GM21526 (cell line): ENCODE measurements at regions not wholly inside any gene's neighbourhood (a gene's known extent, or its start where the extent isn't known, plus 50 kb on each side); places are given as distances from the start of the nearest gene placed in this dataset.
"Not testable (repeated sequence)": the region's sequence is repeated elsewhere in the genome, so short reads cannot be mapped to it uniquely, and the experiment has no call there.

ENCODE experiments used
- ATAC-seq: cut with Tn5 transposase; IDR thresholded peaks from one replicate; pipeline ENCODE4 v1.9.1; 2021; ENCODE audit warnings: moderate library complexity; ENCODE audit not compliant: unreplicated experiment, low FRiP score

DNA sequence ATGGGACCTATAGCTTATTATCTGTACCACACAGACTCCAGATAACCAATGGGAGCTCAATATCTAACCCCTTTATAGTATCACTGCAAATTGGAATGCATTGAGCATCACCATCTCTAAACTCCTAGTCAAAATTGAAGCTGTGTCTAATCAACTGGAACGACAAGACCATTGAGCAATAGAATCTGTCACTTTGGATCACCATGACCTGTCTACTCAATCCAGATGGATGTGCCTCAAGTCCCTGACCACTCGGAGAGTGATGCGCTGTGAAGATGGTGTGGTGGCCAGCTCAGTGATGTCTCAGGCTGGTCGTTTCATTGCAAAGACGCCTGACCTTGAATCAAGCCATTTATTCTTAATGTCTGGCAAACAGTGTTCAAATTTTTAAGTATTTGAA is 160.5 kb downstream of the SEMA6D start:
- ATAC-seq, result no peak

DNA sequence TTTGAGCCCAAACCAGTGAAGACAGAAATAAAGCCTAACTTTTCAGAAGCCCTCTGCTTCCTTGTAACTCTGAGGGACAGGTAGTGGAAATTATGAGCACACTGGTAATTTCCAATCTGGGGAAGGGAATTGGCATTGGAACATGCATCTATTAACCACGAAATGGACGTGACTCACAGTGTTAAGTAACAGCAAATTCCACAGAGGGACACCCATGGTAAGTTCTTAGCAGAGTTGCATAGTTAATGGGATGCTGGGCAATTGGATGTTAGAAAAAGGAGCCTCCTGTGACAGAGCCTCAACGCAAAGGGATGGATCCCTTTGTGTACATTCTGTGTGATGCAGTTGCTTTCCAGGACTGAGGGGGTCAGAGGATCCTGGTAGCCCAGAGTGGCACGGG is 168.6 kb downstream of the SEMA6D start:
- ATAC-seq, result no peak

DNA sequence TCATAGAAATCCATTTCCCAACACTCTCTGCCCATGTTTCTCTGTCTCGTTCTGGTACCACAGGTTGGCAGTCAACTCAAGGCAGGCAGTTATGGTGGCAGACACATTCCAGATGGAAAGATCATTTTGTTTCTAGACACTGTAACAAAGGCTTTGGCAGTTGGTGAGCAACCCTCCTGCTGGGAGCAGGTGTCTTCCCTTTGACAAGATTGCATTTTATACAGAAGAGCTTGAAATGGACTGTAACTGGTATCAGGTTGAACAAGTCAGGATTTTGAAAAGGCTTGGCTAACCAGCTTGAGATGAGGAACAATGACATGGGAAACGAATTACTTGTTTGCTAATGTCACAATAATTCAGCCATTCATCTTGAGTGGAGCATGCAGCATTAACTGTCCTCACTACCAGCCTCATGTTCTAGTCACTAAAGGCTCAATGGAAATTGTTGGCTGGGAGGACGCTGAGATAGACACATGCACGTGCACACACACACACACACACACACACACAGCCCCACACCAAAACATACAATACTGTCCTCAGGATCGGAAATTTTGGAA is 170.0 kb downstream of the SEMA6D start:
- ATAC-seq, result no peak

DNA sequence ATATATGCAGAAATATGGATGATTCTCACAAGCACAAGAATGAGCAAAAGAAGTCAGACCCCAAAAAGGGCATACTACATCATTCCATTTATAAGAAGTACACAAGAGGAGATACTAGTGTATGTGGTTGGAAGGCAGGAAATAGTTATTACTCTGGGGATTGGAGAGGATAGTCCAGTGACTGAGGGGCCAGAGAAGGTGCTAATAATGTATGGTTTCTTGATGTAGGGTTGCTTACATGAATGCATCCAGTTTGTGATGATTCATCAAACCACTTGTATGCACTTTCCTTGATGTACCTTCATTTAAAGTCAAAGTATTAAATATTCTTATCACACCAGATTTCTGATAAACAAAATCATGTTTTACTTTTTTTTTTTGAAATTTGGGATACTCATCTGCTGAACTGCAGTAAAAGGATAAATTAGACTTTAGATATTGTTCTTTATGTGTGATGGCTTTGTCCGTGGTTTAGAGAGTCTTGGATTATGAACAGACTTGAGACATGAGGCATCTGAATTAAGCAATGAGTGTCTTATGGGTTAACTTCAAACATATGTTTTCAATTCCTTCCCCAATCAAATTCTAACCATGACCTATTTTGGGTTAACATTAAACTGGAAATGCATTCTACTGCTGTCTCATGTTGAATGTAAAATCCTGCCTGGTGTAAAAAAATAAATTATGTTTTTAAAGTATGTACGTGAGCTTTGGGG is 171.2 kb downstream of the SEMA6D start:
- ATAC-seq, result no peak

DNA sequence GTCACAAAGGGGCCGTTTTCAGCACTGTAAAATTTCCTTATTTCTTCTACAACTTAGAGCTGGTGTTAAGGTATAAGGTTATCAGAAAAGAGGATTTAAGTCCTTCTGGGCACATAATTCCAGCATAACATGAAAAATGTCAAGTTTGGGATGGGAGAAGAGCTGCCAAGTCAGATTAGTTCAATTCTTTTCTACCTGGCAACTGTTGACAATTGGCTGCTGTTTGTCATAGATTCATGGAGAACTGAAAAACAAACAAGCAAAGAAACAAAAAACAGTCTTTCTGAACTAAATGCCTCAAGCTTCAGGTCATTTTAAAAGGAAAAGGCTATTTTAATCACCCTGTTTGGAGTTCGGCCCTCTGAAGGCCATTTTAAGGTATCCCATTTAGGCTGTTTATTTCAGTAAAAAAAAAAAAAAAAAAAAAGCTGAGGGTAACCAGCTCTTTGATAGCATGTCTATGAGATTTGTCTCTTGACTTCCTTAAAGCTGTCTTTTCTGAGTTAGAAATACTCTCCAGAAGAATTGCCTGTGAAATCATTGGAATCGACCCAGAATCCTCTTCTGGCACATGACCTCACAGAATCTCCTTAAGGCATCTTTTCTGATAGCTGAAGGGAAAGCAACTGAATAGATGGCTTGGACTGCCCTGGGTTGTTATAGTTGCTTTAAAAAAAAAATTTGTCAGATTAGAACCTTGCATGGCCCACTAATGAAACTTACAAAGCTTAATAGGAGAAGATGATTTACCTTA is 173.3 kb downstream of the SEMA6D start:
- no peak for ATAC-seq

DNA sequence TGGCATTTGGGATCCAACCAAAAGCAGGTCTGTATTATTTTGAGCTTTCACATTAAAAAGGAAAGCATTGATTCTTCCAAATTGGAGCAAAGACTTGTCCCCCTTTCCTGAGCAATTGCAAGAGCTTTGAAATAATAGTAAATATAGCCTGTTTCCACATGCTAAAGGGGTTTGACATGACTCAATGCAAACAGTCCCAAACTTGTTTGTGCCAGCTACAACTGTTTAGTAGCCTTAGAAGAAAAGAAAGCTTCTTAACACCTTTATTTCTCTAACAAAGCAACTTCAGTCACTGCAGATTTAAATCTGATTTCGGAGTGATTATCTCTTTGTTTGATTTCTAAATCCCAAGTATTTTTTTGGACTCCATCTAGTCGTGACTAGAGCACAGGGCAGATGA is 180.2 kb downstream of the SEMA6D start:
- ATAC-seq, result no peak

DNA sequence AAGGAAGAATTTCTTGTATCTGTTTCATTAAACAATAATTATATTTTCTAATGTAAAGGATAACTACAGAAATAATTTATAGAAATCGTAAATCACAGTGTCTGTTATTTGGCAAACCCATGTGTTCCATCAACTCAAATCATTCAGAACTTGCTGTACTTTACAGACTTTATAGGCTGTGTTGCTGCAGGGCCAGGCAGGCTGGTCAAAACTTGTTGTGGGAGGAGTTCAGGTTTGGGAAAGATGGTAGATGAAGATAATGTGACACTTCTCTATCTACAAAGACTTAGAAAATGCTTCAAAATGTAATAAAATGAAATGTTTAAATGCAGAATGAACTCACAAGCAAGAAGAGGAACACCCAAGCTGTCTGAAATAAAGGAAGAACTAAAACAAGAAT is 183.4 kb downstream of the SEMA6D start:
- ATAC-seq, result no peak

DNA sequence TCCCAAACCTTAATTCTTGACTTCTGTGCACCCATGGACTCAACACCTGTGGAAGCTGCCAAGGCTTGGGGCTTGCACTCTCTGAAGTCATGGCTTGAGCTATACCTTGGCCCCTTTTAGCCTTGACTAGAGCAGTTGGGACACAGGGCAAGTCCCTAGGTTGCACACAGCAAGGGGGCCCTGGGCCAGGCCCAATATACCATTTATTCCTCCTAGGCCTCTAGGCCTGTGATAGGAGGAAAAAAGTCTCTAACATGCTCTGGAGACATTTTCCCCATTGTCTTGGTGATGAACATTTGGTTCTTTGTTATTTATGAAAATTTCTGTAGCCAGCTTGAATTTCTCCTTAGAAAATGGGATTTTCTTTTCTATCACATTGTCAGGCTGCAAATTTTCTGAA is 186.1 kb downstream of the SEMA6D start:
- ATAC-seq, result no peak

DNA sequence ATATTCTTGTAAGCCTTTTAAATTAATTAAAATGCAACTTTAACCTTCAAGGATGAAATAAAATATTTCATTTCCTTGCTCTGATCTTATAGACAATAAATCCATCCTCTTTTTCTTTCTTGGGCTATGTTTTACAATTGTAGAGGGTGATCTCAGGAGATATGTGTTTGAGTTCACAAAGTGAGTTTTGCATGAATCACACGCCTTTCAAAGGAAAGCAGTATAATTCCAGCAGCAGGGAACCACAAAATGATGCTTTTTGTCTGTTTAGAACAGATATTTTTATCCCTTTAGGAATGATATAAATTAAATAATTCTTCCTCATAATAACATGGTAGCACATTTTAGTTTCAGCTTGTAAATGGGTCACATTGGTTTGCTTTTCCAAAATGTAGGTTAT is 191.2 kb downstream of the SEMA6D start:
- ATAC-seq, result no peak

DNA sequence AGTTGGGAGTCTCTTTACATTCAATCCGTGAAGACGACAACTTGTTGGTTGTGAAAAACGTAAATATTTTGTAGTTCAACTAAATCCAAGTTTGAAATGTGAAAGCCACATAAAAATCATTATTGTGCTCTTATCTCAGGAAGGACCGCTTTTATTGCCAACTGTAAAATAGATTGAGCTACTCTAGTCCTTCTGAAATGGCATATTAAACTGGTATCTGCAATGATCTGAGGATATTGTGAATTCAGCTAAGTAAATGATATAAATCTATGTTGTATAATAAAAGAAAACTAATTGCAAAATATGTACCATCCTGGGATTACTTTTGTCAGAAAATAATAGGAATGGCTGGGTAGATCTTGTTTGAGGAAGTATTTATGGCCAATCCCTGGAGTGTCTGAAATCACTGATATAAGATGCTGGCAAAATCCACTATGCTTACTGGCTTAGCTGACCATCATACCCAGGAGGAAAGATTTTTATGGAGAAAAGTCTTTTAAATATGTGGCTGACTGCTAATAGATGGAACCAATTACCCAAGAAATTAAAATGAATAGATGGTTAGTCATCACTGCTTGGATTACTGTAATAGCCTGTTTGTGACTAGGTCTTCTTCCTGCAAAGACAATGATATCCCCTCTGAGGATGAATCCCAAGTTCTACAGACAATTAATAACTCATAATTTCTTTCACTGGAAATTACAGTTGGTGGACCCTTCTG is 191.8 kb downstream of the SEMA6D start:
- no peak for ATAC-seq

DNA sequence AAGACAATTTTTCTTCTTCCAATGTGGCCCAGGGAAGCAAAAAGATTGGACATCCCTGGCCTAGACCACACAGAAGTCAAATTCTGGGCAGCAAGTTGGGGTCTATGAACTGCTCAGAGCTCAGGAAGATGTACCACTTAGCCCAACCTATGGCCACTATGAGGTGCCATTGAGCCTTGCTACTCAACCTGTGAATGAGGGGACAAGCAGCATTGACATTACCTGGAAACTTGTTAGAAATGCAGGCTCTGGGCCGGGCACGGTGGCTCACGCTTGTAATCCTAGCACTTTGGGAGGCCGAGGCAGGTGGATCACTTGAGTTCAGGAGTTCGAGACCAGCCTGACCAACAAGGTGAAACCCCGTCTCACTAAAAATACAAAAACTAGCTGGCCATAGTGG is 195.6 kb downstream of the SEMA6D start:
- ATAC-seq, result not testable (repeated sequence)

DNA sequence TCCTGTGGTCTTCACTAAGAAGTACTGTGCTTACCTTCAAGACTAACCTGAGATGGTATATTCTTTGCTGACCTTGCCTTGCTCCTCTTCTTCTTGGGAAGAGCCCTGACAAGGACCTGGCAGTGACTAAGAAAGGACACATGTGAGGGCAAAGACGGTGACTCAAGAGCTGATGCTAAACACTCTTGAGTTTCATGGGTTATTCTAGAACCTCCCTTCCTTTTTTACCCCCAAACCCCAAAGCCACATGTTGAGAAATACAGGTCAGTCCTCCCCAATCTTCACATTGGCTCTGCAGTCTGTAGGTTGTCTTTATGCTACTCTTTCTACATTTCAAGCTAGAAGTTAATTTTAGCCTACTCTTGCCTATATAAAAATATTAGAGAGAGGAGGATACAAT is 200.6 kb downstream of the SEMA6D start:
- ATAC-seq, result no peak

DNA sequence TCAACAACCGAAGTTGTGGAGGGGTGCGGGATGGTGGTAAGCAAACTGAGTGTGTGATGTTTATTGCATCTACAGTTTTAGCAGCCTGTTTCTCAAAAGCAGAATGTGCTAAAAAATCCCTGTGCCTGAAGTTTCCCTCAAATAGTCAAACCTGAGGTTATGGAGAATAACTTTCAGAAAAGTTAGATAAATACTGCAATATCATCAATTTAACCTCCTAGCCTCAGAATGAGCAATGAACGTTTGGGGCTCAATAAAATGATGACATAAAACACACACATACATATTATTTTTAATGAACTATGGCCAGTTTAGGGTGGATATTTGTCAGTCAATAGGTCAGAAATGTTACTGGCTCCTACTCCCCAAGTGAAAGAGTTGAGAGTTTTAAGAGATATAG is 201.6 kb downstream of the SEMA6D start:
- no peak for ATAC-seq

DNA sequence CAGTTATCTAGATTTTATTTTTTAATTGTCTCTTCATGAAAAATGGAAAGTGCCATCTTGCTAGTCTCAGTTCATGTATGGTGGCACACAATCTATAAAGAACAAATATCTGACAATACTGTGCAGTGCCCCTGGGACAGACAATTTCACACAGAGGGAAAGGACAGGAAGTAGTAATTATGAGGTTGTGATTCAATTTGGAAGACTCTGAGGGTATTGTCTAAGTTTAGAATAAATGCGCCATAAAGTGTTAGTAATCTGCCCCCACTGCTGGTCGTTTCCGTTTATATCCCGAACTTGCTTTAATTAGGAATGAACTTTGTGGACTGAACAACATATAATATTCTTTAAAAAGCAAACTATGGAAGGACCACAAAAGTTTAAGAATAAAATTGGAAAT is 196.4 kb upstream of the SLC24A5 start:
- ATAC-seq, result no peak

DNA sequence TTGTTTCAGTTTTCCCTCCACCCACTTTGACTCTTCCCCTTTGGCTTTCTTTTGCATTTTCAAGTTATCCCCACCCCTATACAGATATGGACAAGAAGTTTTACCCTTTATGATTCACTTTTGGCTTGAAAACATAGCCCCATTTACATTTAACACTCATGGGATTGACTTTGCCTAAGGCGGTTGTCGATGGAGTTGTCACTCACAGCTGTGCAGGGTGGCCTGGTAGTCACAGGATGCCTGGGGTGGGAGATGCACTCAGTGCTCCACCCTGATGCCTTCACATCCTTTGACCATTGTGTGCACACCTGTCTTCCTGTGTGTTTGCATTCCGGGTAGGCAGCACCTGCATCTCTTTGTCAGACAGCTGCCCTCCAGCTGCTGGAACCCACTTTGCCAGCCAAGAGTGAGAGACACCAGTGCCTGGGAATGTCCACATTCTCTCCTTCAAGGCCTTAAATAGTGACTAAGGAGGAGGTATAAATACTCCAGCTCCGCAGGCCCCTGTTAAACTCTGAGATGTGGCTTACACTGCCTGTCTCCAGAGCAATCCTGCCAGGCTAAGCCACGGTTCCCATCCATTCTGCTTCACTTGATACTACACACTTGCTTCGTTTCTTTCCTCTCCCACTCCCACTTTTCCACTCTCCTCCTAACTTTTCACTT is 191.5 kb upstream of the SLC24A5 start:
- ATAC-seq, result no peak

DNA sequence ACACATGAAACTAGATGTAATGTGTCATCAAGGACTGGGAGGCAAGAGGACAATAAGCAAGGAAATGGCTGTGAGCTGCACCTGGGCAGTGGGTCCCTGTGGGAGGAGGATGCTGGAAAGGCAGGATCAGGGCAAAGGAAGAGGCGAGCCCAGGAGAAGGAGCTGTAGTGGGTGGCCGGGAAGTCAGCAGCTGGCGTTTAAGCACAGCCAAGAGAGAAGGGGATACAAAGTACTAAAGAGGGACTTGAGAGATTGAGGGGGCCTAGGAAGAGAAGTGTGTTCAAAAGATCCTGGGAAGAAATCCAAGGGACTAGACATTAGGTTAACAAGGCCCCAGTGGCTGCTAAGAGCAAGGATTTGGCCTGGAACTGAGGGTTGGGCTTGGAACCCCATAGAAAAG is 188.5 kb upstream of the SLC24A5 start:
- ATAC-seq, result no peak

DNA sequence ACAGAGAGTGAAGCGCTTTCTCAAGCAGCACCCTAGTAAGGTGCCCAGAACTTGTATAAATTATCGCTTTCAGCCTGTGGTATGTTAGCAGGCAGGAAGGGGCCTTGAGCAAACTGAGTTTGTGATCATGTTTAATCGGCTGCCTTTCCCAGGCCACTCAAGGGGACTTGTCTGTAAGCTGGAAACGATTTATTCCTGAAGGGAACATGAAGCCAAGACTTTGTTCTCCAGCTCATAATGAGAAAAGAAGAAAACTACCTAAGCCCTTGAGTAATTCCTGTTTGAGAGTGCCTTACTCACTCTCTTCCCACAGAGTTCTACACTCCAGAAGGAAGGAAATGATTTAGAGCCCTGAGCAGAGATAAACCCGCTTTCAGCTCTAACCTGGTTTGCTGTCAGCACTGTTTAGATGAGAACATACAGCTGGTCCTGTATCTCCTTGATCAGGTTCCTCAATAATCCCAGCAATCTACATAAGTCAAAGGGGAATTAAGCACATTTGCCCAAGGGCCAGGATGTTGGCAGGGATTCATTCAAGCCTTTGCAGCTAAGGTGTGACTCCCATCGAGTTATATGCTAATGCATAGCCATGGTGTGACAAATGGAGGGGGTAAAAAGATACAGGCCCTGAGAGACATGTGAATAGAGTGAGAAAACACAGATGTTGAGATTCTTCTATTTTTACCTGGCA is 187.7 kb upstream of the SLC24A5 start:
- no peak for ATAC-seq

DNA sequence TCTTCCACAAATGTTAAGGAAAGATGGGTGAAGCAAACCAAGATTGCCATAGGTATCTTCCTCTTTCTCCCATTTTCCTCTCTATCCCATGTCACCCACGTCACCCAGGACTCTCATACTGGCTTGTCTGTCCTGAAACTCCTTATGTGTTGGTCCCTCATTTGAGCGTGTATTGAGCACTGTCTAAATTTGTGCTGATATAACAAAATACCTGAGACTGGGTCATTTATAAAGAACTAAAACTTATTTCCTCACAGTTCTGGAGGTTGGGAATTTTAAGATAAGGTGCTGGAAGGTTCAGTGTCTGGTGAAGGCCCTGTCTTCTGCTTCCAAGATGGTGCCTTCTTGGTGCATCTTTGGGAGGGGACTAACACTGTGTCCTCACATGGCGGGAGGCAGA is 186.9 kb upstream of the SLC24A5 start:
- no peak for ATAC-seq

DNA sequence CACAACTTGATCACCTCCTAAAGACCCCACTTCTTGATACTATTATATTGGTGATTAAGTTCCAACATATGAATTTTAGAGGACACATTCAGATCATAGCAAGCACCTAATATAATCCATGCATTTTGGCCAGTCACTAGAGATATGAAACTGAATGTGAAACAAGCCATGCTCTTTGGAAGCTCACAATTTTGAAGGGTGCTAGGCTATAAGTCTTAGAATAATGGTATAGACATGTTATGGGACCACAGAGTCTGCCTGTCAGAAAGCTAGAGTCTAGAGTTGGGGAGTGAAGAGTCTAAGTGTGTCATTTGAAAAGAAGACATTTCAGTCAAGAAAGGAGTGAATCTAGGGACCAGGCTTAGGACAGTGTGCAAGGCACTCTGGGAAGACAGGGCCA is 186.4 kb upstream of the SLC24A5 start:
- ATAC-seq, result no peak

DNA sequence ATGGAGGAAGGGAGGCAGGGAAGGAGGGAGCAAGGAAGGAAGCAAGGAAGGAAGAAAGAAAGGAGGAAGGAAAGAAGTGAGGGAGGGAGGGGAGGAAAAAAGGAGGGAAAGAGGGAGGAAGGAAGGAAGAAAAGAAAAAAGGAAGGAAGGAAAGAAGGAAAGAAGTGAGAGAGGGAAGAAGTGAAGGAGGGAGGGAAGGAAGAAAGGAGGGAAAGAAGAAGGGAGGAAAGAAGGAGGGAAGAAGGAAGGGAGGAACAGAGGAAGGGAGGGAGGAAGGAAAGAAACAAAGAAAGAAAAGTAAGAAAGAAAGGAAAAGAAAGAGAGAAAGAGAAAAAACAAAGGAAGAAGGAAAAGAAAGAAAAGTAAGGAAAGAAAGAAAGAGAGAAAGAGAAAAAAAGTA is 183.0 kb upstream of the SLC24A5 start:
- ATAC-seq, result no peak
